GM19023 (cell line): ENCODE measurements at regions not wholly inside any gene's neighbourhood (a gene's known extent, or its start where the extent isn't known, plus 50 kb on each side); places are given as distances from the start of the nearest gene placed in this dataset.

Experiments
- ATAC-seq: cut with Tn5 transposase; IDR thresholded peaks from one replicate; pipeline ENCODE4 v1.9.1; 2021; ENCODE audit warnings: mild to moderate bottlenecking, moderate library complexity; ENCODE audit not compliant: unreplicated experiment

DNA sequence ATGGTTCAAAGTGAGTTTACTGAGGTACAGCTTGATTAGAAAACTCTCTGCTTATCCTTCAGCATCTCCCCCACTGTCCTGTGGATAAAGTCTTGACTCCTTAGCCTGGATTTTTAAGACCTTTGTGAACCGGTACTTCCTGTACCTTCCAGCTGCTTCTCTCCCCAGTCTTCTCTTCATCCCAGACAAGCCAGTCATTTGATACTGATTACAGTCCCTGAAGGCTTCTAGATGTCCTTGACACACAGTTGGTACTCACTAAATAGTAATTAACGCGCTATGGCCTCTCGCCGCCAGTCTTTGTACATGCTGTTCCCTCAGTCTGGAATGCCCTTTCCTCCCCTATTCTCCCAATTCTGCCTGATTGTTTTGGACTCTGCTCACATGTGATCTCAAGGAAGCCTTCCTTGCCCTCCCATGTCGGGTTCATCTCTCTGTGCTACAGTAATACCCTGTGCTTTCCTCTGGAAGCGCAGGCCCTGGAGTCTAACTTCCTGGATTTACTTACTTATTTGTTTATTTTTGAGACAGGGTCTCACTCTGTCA, 50.6 kb upstream of the PTGR2 start:
- ATAC-seq = no peak

- ATAC-seq = no peak
Observed at GRCh38 chr14:73797543-73798265, 53.9 kb upstream of the PTGR2 start.

DNA sequence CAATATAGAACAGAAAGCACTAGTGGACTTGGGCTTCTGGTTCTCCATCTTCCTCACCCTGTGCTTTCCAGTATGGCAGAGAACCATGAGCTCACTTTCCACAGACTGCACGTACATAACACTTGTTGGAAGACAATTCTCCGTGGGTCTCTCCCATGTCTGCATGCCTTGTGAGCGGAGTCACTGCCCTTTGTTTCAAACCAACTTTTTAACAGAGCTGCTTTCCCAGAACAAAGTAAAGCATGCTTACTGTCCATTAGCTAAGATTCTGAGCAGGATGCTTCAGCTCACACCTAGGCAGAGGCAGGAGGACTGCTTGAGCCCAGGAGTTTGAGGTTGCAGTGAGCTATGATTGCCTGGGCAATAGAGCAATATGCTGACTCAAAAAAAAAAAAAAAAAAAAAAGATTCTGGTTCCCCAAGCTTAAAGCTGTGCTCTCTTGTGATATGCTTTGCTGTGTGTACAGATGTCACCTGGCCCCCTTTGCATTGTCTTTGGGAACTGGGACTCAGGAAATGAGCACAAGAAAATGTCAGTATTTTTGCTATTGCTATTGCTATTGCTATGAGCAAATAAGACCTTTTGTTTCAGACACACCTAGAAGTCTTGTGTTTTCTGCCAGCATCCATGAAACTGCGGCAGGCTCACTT, 54.6 kb upstream of the PTGR2 start:
- ATAC-seq = no peak

GRCh38 chr14:73796415-73796814, 55.2 kb upstream of the PTGR2 start:
- ATAC-seq = no peak

DNA sequence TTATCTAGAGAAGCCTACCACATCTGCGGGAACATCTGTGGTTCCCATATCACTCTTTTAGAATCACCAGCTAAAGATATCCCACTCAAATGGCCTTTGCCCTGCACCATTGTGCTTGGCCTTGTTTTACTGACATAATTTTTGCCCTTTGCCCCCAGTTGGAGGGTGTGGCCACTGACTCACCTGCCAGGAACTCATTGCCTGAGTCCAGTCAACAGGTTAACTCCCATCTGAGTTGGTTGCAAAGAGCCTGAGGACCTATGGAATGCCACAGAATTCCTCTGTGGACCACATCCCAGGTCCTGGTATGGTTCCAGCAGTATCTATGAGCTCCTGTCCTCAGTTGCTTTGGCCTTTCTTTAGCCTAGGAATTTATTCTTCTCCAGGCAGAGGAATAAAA, 55.7 kb upstream of the PTGR2 start:
- no peak for ATAC-seq

DNA sequence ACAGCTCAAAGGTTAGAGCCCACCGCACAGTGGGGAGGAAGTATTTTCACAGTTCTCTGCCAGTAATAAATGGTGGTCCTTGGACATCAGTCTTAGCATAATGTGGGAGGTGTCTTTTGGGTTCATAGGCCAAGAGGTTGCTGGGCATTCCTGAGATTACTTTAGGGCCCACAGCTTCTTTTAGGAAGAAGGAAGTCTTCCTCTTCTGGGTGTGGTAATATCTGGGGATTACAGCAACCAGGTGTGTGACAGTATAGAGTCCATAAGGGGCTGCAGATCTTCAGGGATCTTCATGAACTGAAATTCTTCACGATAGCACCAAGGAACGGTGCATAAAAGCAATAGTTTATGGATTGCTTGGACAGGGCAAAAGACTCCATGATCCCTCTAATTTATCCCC, 56.2 kb upstream of the PTGR2 start:
- no peak for ATAC-seq

GRCh38 chr14:73794146-73794545, 57.5 kb upstream of the PTGR2 start:
- no peak for ATAC-seq

DNA sequence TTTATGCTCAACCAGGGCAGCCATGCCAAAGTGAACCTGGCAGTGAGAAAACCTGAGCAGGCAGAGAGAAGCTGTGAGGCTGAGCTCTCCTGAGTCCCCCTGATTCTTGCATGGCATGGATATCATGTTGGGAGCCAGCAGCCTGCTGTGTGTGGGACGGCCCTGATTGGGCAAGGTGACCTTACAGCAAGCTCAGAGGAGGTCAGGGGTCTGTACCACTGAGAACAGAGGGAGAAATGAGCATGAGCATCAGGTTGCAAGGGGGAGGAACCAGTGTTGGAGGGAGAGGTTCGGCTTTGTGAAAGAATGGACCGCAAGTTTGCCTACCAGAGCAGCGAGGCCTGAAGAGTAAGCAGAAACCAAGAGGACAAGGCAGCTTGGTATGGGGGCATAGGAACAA, 59.1 kb upstream of the PTGR2 start:
- ATAC-seq = no peak

- no peak for ATAC-seq
Observed at GRCh38 chr14:73789989-73790581, 61.5 kb upstream of the PTGR2 start.

DNA sequence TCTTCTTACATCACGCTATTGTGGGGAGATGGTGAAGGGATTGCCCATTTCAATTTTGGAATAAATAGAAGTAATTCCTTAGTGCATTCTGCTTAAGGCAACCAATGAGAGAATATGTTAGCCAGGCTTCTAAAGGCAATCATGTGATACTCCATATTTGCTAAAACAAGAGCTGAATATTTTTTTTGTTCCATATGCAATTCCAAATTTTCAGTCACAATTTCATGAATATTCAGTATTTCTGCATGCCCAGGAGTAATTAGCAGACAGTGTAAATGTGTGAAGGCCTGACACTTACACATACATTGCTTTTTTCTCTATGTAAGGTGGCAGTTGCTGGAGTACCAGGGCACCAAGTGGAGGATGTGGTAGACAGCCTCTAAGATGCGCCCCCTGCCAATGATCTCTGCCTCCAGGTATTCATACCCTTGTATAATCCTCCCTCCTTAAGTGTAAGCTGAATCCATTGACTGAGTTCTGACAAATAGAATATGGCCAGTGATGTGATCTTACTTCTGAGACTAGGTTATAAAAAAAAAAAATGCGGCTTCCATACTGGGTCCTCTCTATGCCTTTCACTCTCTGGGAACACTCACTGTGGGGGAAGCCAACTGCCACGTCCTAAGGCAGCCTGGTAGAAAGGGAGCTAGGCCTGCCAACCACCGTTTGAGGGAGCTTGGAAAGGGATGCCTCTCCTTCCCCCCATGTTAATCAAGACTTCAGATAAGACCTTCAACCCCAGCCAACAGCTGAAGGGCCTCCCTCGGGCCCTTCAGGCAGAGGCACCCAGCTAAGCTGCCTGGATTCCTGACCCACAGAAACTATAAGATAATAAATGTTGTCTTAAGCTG, 62.7 kb upstream of the PTGR2 start:
- ATAC-seq = no peak

DNA sequence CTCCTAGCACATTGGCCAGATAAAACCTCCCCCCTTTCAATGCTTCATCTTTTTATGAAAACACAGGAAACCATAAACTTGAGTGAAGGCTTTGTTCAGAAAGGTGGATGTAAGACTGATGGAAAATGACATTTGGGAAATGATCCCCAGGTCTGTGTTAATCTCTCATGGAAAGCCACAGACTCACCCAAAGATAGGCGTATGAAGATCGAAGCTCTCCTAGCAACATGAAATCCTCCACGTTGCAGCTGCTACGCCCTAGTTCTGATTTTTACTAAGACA, 63.4 kb upstream of the PTGR2 start:
- no peak for ATAC-seq

GRCh38 chr14:73787486-73788316, 63.9 kb upstream of the PTGR2 start:
- peak; percentile 26 for ATAC-seq

DNA sequence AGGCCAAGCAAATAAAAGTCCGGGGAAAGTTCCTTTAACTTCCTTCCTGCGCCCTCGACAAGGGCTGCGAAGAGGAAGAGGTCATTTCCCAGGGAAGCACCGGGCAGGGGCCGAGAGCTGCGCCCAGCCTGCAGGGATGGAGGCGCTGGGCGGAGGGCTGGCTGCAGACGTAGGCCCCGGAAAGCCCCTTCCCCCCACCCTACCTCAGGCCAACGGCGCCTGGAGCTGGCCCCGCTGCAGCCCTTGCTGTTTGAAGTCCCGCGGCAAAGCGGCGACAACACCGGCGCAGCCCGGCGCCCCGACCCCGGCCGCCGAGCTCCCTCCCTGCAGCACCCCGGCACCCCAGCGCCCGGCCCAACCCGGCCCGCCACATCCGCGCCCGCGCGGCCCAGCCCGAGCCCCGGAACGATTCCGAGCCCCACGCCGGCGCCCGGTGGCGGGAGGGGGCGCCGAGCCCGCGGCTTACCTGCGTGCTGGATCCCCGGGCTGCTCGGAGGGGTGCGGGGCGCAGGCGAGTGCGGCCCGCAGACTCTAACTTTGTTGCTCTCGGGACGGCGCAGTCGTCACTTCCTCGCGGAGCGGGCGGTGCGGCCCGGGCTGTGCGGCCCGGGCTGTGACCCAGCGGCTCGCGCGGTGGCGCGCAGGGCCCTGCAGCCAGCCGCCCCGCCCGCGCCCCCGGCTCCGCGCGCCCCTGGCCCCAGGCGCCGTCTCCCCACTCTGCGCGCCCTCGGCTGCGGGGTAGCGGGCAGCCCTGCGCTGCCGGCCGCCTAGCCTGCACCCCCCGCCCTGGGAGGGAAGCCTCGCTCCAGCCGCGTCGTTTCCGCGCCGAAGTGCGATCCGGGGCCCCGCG, 64.8 kb upstream of the PTGR2 start:
- peak; percentile 45 for ATAC-seq

- peak; percentile 41 for ATAC-seq
Observed at GRCh38 chr14:73785834-73786635, 65.6 kb upstream of the PTGR2 start.

DNA sequence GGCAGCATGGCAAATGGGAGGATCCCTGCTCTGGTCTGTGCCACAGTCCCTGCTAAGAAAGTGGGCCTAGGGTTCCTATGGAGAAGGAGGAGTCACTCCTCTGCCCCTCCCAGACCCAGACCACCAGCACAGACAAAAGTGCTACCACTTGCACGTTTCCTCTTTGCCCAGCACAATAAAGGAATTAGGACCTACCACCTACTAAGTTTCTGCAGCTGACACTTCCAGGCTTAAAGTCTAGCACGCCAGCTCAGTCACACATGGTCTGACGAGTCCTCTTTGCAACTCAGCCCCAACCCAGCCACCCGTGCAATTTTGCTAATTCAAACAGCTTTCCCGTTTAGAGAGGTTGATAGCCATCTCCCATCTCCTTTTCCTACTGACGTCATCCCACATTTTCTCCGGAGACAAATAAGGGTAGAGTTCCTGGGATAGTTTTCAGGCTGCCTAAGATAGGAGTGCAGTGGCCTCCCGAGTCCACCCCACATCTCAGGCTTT, 66.2 kb upstream of the PTGR2 start:
- ATAC-seq = no peak

GRCh38 chr14:73784988-73785313, 66.7 kb upstream of the PTGR2 start:
- no peak for ATAC-seq

GRCh38 chr14:73784181-73784987, 67.2 kb upstream of the PTGR2 start:
- no peak for ATAC-seq
